ENCODE measurements at regions not wholly inside any gene's neighbourhood (a gene's known extent, or its start where the extent isn't known, plus 50 kb on each side); places are given as distances from the start of the nearest gene placed in this dataset.
"Not testable (repeated sequence)": the region's sequence is repeated elsewhere in the genome, so short reads cannot be mapped to it uniquely, and the experiment has no call there.

DNA sequence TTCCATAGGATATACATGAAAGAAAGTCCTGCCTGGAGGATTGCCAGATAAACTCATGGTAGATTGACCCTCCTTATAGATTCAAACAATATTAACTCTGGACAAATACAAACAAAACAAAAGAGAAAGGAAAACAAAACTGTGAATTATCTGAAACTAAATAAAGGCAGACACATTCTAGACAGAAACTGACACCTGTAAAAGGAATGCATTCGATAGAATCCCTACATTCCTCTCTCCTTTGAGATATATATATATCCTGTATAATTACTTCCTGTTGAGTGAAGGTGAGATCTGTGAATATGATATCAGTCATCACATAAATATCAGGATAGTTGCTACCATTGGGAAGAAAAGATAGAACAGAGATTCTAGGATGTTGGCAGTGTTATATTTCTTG is 948.4 kb upstream of the ATXN7L3B start:
- H3K4me1 ChIP-seq (ENCODE audit: control insufficient read depth, insufficient read depth, low read length): no peaks in the 10 kb centered on the region
- no peaks in the 10 kb centered on the region for H3K27me3 ChIP-seq (ENCODE audit: control insufficient read depth, insufficient read depth, low read length)
- intact Hi-C loops (cut with micrococcal nuclease): no loop called here
- Mint-ChIP-seq H3K36me3 (peaks cover 9% of the 10 kb centered on the region), H3K4me3 (no peak overlapping the region), H3K27me3 (ENCODE audit: low read depth in 2 of 2) (no peaks in the 10 kb centered on the region), H3K27ac (no peak overlapping the region), H3K4me1 (no peaks in the 10 kb centered on the region), H3K9me3 (peaks cover 18 to 22% of the 10 kb centered on the region in 2 donors)
- DNase-seq: no peak
- no peak overlapping the region for H3K4me3 ChIP-seq (ENCODE audit: low read length)
- no peaks in the 10 kb centered on the region for H3K9me3 ChIP-seq (ENCODE audit: control insufficient read depth, insufficient read depth, low read length)
- H3K27ac ChIP-seq (ENCODE audit: low read length): no peak overlapping the region
- TF ChIP-seq, protein P1, sequence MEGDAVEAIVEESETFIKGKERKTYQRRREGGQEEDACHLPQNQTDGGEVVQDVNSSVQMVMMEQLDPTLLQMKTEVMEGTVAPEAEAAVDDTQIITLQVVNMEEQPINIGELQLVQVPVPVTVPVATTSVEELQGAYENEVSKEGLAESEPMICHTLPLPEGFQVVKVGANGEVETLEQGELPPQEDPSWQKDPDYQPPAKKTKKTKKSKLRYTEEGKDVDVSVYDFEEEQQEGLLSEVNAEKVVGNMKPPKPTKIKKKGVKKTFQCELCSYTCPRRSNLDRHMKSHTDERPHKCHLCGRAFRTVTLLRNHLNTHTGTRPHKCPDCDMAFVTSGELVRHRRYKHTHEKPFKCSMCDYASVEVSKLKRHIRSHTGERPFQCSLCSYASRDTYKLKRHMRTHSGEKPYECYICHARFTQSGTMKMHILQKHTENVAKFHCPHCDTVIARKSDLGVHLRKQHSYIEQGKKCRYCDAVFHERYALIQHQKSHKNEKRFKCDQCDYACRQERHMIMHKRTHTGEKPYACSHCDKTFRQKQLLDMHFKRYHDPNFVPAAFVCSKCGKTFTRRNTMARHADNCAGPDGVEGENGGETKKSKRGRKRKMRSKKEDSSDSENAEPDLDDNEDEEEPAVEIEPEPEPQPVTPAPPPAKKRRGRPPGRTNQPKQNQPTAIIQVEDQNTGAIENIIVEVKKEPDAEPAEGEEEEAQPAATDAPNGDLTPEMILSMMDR (IDR thresholded peaks at IDR 0.05): no peak
- ATAC-seq: no peak
- WGBS (ENCODE audit: insufficient coverage): no CpG with 5 or more reads among the region's 1 CpG
- no peaks in the 10 kb centered on the region for H3K36me3 ChIP-seq (ENCODE audit: control insufficient read depth, insufficient read depth, low read length)

DNA sequence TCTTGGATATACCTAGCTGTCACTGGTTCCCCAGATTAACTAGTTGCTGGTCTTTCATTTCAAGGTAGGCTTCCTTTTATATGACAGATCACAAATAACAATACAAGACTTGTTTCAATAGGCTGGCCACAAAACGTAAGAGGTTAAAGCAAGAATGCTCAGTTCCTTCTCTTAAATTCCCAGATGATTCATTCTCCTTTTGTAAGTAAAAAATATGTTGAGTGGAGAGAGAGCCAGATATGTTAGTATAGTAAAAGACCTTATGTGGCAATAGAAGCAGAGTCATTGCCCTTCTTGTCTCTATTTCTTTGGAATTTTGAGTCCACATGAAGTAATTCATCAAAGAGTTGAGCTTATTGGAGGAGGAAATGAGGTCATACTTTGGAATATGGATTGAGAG is 939.0 kb upstream of the ATXN7L3B start:
- Histone ChIP-seq H3K36me3 (ENCODE audit: control insufficient read depth, insufficient read depth, low read length) (no peaks in the 10 kb centered on the region), H3K4me1 (ENCODE audit: control insufficient read depth, insufficient read depth, low read length) (no peaks in the 10 kb centered on the region), H3K4me3 (ENCODE audit: low read length) (no peak overlapping the region), H3K9me3 (ENCODE audit: control insufficient read depth, insufficient read depth, low read length) (no peaks in the 10 kb centered on the region), H3K27ac (ENCODE audit: low read length) (no peak overlapping the region), H3K27me3 (ENCODE audit: control insufficient read depth, insufficient read depth, low read length) (no peaks in the 10 kb centered on the region)
- no CpG with 5 or more reads among the region's 1 CpG for WGBS (ENCODE audit: insufficient coverage)
- DNase-seq (no peak), ATAC-seq (no peak)
- intact Hi-C loops (cut with micrococcal nuclease): no loop called here
- Mint-ChIP-seq H3K4me3 (no peak overlapping the region), H3K9me3 (peaks cover 12 to 20% of the 10 kb centered on the region in 2 donors), H3K27me3 (ENCODE audit: low read depth in 2 of 2) (no peaks in the 10 kb centered on the region), H3K4me1 (no peaks in the 10 kb centered on the region), H3K36me3 (no peaks in the 10 kb centered on the region), H3K27ac (no peak overlapping the region)
- TF ChIP-seq, protein P1 (IDR thresholded peaks at IDR 0.05): no peak

DNA sequence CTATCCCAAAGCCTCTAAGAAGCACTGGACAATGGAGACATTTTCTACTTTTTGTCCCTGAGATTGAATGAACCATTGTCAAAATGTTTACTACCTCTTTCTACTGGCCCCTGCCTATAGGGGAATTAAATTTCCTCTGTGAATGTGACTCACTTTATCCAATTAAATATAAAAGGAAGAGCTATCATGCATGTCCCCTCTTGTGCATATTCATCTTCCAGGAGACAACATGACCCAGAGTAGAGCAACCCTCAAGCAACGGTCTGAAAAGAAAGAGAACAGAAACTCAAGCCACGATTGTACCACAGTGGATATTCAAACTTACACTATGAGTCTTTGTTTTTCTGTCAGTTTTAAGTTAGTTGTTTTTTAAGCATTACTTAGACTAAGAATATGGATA is 938.4 kb upstream of the ATXN7L3B start:
- Mint-ChIP-seq H3K27me3 (ENCODE audit: low read depth in 2 of 2) (no peaks in the 10 kb centered on the region), H3K4me3 (no peak overlapping the region), H3K9me3 (peaks cover 12 to 20% of the 10 kb centered on the region in 2 donors), H3K36me3 (no peaks in the 10 kb centered on the region), H3K4me1 (no peaks in the 10 kb centered on the region), H3K27ac (no peak overlapping the region)
- no peak for ATAC-seq
- Histone ChIP-seq H3K9me3 (ENCODE audit: control insufficient read depth, insufficient read depth, low read length) (no peaks in the 10 kb centered on the region), H3K4me3 (ENCODE audit: low read length) (no peak overlapping the region), H3K27ac (ENCODE audit: low read length) (no peak overlapping the region), H3K36me3 (ENCODE audit: control insufficient read depth, insufficient read depth, low read length) (no peaks in the 10 kb centered on the region), H3K4me1 (ENCODE audit: control insufficient read depth, insufficient read depth, low read length) (no peaks in the 10 kb centered on the region), H3K27me3 (ENCODE audit: control insufficient read depth, insufficient read depth, low read length) (no peaks in the 10 kb centered on the region)
- TF ChIP-seq, protein P1 (IDR thresholded peaks at IDR 0.05): no peak
- WGBS (ENCODE audit: insufficient coverage): 55% methylated on average over 1 of the region's 2 CpGs
- DNase-seq: no peak
- intact Hi-C loops (cut with micrococcal nuclease): no loop called here

DNA sequence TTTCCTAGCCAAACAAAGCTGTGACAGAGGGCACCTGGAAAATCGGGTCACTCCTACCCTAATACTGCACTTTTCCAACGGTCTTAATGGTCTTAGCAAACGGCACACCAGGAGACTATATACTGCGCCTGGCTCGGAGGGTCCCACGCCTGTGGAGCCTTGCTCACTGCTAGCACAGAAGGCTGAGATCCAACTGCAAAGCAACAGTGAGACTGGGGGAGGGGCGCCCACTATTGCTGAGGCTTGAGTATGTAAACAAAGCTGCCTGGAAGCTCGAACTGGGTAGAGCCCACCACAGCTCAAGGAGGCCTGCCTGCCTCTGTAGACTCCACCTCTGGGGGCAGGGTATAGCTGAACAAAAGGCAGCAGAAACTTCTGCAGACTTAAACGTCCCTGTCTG is 931.7 kb upstream of the ATXN7L3B start:
- H3K27ac ChIP-seq (ENCODE audit: low read length); H3K4me3 Mint-ChIP-seq; H3K27me3 ChIP-seq (ENCODE audit: control insufficient read depth, insufficient read depth, low read length); ATAC-seq; DNase-seq; H3K27me3 Mint-ChIP-seq (ENCODE audit: low read depth in 2 of 2); H3K4me1 Mint-ChIP-seq; H3K4me1 ChIP-seq (ENCODE audit: control insufficient read depth, insufficient read depth, low read length); intact Hi-C loops (cut with micrococcal nuclease); H3K36me3 Mint-ChIP-seq; H3K4me3 ChIP-seq (ENCODE audit: low read length); H3K27ac Mint-ChIP-seq; H3K9me3 ChIP-seq (ENCODE audit: control insufficient read depth, insufficient read depth, low read length); H3K36me3 ChIP-seq (ENCODE audit: control insufficient read depth, insufficient read depth, low read length): not testable (repeated sequence)
- H3K9me3 Mint-ChIP-seq: peaks cover 10 to 18% of the 10 kb centered on the region in 2 donors
- WGBS (ENCODE audit: insufficient coverage): 79% methylated on average over 9 of the region's 9 CpGs

Measured in natural killer cell (primary cell).